HG03354 (cell line): ENCODE measurements at regions not wholly inside any gene's neighbourhood (a gene's known extent, or its start where the extent isn't known, plus 50 kb on each side); places are given as distances from the start of the nearest gene placed in this dataset.

Source experiments
- ATAC-seq: cut with Tn5 transposase; IDR thresholded peaks from one replicate; pipeline ENCODE4 v1.9.1; 2021; ENCODE audit warnings: mild to moderate bottlenecking; ENCODE audit not compliant: unreplicated experiment, poor library complexity, severe bottlenecking

- ATAC-seq: no peak
Observed at GRCh38 chr15:53312707-53313106, 446.8 kb downstream of the WDR72 start.

GRCh38 chr15:53310709-53311108 lies 448.8 kb downstream of the WDR72 start:
- no peak for ATAC-seq

GRCh38 chr15:53307952-53308624 lies 451.4 kb downstream of the WDR72 start:
- ATAC-seq: no peak

GRCh38 chr15:53305554-53305953 lies 453.9 kb downstream of the WDR72 start:
- ATAC-seq: no peak

- no peak for ATAC-seq
Observed at GRCh38 chr15:53305101-53305500, 454.4 kb downstream of the WDR72 start.

- ATAC-seq: no peak
Observed at GRCh38 chr15:53297828-53298227, 461.6 kb downstream of the WDR72 start.

GRCh38 chr15:53296603-53297002 lies 462.9 kb downstream of the WDR72 start:
- ATAC-seq: no peak

GRCh38 chr15:53295574-53295973 lies 463.9 kb downstream of the WDR72 start:
- no peak for ATAC-seq

GRCh38 chr15:53288542-53288941 lies 470.9 kb downstream of the WDR72 start:
- no peak for ATAC-seq

GRCh38 chr15:53274630-53275029 lies 484.5 kb upstream of the ONECUT1 start:
- ATAC-seq: no peak

- no peak for ATAC-seq
Observed at GRCh38 chr15:53272116-53272515, 482.0 kb upstream of the ONECUT1 start.

- no peak for ATAC-seq
Observed at GRCh38 chr15:53266176-53266575, 476.0 kb upstream of the ONECUT1 start.

GRCh38 chr15:53260647-53261046 lies 470.5 kb upstream of the ONECUT1 start:
- ATAC-seq: no peak

GRCh38 chr15:53256457-53256856 lies 466.3 kb upstream of the ONECUT1 start:
- ATAC-seq: no peak

GRCh38 chr15:53256043-53256442 lies 465.9 kb upstream of the ONECUT1 start:
- ATAC-seq: no peak

GRCh38 chr15:53251996-53252395 lies 461.9 kb upstream of the ONECUT1 start:
- ATAC-seq: no peak

GRCh38 chr15:53251523-53251922 lies 461.4 kb upstream of the ONECUT1 start:
- no peak for ATAC-seq

GRCh38 chr15:53247041-53247708 lies 457.0 kb upstream of the ONECUT1 start:
- ATAC-seq: no peak

GRCh38 chr15:53246404-53246803 lies 456.3 kb upstream of the ONECUT1 start:
- no peak for ATAC-seq

GRCh38 chr15:53233801-53234200 lies 443.7 kb upstream of the ONECUT1 start:
- no peak for ATAC-seq

GRCh38 chr15:53230473-53230872 lies 440.3 kb upstream of the ONECUT1 start:
- ATAC-seq: no peak

GRCh38 chr15:53226559-53226958 lies 436.4 kb upstream of the ONECUT1 start:
- no peak for ATAC-seq
